HG03469 (cell line): ENCODE measurements at regions not wholly inside any gene's neighbourhood (a gene's known extent, or its start where the extent isn't known, plus 50 kb on each side); places are given as distances from the start of the nearest gene placed in this dataset.

ENCODE experiments used
- ATAC-seq: cut with Tn5 transposase; IDR thresholded peaks from one replicate; pipeline ENCODE4 v1.9.1; 2021; ENCODE audit warnings: mild to moderate bottlenecking, moderate library complexity, moderate number of reproducible peaks; ENCODE audit not compliant: unreplicated experiment

DNA sequence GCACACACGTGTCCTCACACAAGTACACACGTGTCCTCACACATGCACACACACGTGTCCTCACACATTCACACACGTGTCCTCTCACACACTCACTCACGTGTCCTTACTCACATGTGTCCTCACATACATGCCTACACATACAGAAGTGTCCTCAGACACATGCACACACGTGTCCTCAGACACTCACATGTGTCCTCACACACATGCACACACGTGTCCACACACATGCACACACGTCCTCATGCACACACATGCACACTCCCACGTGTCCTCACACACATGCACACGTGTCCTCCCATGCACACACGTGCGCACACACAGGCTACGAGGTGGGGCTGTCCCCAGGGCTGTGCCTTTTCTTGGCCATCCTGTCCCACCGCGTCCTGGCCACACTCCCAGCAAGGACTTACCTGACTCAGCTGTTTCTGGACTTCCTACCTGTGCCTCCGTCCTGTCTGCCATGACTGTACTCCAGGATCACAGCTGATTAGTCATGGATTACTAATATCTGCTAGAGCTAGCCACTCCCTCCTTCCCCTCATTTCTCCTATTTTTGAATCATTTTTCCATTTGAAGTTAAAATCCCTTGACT lies 990.2 kb downstream of the BRD1 start:
- ATAC-seq: no peak

DNA sequence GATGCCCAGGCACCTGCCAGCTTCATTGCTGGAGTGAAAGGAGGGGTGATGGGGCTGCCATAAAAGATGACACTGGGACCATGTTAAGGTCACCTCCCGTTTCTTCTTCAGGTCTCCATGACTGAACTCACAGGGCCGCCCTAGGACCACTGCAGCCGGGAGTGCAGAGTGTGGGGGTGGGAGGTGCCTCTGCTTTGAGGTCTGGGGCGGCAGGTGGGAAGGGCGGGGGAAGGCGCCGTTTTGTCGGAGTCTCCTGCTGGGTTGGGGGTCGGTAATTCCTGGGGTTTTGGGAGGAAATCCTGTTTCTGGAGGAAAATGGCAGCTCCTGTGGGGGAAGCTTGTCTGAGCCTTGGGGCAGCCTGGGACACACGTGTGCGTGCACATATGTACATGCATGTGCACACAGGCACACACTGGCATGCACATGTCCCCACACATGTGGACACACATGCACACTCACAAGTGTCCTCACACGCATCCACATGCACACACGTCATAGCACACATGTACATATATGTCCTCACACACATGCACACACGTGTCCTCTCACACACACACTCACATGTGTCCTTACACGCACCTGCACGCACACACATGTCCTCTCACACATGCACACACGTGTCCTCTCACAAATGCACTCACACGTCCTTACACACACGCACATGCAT lies 990.9 kb downstream of the BRD1 start:
- no peak for ATAC-seq

DNA sequence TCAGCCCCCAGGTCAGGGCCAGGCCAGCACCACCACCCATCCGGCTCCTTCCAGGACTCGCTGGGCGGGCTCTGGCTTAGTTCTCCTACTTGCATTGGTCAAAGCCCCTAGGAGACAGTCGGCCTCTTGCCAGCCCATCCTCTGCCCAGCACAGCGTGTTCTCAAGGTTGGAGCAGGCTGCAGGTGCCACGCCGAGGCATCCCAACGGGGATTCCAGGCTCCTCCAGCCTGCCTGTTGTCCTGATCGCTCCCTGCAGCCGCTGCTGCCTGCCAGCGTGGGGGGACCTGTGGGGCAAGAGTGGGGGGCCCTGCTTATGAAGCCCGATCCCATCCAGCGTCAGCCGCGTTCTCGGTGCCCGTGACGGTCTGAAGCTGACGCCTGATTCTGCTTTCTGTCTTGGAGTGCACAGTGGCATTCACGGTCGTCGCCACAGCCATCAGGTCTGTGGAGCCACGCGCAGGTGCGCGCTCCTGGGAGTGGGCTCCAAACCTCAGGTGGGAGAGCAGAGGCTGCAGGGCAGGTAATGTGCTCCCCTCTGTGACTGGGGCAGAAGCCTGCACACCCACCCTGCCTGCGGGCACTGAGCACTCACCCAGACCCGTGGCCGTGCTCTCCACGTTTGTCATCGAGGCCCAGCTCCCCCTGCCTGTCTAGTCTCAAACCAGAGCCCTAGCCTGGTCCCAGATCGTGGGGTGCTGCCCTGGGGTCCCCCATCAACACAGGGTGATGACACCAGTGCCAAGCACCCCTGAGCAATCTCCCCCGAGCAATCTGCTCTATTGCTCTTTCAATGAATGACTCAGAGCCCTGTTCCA lies 991.6 kb downstream of the BRD1 start:
- ATAC-seq: no peak

DNA sequence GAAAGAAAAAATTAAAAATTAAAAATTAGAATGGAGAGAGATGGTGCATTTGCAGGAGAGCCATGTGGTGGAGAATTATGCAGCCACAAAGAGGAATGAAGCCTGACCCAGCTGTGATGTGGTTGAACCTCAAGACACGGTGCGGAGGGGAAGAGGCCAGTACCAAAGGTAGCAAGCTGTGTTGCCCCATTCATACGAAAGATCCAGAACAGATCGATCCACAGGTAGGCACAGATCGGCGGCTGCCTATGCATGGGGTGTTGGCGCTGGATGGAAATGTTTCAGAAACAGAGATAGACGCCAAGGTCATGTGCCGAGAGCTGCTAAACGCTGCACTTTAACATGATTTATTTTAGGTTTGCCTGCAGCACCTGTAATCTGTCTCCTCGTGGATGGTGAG lies 992.3 kb downstream of the BRD1 start:
- ATAC-seq: no peak

DNA sequence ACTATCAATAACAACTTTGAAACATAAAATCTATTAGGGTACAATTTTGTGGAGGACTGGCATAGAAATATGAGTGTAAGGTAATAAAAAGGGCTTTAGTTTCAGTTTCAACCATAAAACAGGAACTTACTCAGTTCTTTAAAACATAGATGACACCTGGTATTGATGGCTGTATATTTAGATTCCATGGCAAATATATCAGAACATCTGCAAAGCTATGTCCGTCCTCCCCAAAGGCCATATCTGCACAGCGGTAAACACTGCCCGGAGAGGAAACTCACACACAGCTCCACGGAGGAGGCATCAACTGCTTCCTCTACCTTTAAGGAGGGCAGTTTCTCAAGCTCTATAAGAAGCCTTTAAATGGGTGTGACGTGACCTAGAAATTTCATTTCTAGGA lies 993.3 kb downstream of the BRD1 start:
- no peak for ATAC-seq

DNA sequence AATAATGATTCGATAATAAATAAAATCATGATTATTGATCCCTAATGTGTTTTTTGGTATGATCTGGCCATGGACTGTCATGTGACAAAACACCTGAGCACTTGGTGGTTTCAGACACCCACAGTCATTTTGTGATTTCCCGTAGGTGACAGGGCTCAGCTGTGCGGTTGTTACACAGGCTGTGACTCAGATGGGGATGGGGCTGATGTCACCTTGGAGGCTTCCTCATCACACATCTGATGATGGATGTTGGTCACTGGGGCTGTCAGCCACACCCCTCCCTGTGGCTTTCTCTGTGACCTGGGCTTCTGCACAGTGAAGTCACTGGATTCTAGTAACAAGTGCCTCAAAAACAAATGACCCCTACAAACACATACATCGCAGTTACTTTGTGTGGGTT lies 995.1 kb downstream of the BRD1 start:
- ATAC-seq: no peak

DNA sequence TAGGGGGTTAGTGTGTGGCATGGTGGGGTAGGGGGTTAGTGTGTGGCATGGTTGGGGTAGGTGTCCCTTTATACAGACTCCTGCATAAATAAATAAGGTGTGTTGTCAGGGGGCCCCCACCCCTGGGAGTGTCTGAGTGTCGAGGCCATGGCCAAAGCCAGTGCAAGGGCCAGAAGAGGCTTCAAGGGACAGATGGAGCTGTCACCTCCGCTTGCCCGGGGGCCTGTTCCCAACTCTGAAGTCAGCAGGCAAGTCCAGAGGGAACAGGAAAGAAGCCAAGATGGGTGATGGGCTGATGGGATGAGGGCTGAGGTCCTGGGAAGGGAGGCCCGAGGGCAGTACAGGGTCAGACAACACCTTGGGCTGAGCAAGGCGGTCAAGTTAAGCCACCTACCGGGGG lies 997.8 kb downstream of the BRD1 start:
- ATAC-seq: no peak

DNA sequence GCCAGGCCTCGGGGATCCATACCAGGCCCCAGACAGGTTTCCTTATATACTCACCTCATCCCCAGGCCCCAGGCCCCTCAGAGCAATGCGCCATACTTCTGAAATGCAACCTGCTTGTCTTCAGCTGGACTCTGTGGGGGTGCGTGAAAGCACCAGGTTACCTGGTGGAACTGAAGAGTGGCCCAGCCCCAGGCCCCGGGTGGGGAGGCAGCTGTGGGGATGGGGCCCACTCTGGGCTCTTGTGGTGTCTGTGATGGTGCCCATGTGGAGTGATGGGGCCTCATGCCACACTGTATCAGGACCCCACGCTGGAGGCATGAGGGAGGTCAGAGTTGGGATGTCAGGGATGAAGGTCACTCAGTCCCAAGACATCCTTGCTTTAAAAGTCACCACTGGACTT lies 999.0 kb downstream of the BRD1 start:
- ATAC-seq: no peak

DNA sequence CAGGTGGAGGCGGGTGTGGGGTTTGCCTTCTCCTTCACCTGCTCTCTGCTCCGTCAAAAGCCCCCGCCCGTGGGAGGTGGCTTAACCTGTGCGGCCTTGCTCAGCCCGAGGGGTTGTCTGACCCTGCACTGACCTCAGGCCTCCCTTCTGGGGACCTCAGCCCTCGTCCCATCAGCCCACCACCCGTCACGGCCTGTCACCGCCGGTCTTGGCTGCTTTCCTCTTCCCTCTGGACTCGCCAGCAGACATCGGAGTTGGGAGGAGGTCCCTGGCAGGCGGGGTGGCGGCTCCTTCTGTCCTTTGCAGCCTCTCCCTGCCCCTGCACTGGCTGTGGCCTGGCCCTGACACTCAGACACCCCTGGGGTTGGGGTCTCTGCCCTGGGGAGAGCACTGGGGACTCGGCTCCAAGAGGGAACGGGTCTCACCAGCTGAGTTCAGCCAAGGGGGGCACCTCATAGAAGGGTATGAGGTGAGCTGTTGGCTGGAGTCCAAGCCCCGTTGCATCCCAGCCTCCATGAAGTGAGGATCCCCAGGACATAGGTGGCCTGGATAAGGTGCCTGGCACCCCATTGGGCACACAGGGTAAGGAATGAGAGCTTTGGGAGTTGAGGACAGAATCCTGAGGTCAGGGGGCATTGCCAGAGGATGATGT lies 999.6 kb downstream of the BRD1 start:
- no peak for ATAC-seq

DNA sequence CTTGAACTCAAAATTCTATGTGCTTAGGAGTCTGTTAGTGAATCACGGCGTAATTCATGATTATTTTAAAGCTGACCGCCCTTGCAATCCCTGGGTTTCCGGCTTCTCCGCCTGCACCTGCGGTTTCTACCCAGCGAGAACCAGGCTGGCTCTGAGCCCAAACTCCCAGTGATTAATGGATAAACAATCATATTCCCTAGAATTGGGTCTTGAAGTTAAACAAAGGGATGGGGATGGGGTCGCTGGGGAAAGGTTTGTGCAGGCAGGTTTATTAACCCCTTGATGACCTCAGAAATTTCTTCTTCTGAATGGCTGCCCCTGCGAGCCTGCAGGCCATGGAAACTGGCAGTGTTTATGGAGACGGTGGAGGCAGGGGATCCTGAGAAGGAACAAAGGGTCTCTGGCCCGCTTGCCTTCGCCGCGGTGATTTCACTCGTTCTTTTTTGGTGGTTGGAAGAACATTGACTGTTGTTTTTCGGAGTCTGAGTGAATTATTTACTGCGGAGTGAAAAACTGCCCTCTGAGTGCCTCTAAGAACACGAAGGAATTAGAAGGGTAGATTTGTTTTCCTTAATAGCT lies 1000.3 kb downstream of the BRD1 start:
- ATAC-seq: no peak

DNA sequence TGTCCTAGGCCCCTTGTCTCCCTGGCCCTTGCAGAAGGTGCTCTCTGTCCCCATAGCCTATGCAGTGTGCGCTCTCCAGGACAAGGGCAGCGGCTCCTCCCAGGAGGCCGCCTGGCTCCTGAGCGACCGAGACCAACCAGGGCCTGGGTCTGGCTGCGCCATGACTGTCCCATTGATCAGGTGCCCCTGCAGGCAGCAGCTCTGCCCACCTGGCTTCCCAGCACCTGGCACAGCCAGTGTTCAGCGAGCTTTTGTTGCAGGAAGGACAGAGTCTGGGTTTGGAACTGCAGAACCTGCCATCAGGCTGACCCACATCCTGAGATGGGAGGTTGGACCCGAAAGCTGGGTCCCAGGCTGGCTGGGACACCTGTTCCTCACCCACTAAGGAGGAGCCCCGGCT lies 1001.1 kb downstream of the BRD1 start:
- ATAC-seq: no peak

DNA sequence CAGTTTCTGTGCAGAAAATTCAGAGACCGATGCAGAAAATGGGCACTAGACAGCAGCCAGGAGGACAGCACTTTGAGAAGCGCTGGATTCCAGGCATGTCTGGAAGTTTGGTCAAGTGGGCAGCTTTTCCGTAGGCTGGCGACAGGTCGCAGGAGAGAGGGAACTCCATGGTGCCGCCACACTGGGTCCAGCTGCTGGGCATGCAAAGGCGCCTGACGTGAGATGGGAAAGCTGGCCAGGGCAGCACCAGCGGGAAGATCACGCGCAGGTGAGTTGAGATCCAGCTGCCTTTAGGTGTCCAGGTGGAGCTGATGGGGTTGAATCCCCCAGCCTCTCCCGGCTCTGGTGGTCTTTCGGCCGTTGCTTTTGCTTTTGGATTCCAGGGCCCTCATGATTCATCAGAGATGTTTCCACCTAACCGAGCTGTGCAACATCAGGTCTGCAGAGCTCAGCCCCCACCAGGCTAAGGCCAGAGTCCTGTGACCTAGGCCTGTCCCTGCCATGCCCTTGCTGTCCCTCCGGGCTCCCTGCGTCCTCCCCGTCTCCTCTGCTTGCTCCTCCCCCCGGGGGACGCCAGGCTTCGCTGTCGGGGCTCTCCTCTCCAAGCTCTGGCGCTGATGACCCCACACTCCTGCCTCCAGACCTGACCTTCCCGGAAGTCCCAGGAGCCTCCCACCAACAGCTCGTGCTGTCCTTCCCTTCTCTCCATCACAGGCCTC lies 1001.7 kb downstream of the BRD1 start:
- ATAC-seq: no peak

DNA sequence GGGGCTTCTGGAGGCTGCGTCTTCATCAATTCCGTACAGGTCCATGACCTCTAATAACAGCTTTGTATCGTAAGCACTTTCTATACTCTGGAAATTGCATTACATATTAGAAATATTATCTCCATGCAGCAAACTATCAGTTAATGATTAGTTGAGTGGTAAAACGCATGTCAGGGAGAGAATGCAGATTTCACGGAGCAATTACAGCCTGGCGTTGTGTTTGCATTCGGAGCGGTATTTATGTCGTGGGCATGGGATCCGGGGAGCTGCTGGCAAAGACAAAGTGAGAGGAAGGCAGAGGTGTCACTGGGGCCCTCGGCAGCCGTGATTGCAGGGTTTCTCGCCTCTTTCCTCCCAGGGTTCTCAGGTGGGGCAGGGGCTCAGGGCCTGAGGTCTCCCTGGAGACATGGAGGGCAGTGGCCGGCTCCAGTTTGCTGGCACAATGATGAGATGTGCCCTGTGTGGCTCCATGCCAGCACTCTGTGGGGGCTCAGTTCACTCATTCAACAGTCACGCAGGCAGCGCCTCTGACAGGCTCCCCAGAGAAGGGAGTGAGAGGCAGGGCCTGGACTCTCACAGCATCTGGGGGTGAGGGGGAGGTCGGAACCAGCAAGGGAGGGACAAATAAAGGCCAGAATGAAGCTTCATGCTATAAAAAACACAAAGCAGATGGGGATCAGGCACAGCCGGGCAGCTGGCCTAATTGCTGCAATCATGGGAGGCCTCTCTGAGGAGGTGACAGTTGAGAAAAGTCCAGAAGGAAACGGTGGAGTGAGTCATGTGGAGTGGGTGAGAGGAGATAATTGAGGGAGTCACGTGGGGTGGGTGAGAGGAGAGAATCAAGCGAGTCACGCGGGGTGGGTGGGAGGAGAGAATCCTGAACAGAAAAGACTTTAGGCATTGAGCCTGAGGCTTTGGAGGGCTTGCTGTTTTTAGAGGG lies 1002.7 kb downstream of the BRD1 start:
- ATAC-seq: no peak

DNA sequence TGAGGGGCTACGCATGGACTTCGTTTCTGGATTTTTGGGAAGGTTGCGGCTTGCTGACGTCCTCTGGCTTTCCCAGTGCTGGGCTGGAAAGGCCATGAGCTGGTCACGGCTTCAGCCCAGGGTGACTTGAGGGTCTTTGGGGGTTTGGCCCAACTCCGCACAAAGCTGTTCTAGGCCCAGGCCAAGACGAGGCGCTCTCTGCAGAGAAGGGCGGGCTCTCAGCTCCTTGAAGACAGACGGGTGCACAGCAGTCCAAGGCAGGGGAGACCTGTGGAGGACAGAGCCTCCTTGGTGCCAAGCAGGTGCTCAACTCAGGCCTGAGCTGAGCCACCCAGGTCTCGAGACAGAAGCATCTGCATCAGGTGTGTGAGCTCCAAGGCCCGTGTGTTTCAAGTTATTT lies 1003.7 kb downstream of the BRD1 start:
- no peak for ATAC-seq

DNA sequence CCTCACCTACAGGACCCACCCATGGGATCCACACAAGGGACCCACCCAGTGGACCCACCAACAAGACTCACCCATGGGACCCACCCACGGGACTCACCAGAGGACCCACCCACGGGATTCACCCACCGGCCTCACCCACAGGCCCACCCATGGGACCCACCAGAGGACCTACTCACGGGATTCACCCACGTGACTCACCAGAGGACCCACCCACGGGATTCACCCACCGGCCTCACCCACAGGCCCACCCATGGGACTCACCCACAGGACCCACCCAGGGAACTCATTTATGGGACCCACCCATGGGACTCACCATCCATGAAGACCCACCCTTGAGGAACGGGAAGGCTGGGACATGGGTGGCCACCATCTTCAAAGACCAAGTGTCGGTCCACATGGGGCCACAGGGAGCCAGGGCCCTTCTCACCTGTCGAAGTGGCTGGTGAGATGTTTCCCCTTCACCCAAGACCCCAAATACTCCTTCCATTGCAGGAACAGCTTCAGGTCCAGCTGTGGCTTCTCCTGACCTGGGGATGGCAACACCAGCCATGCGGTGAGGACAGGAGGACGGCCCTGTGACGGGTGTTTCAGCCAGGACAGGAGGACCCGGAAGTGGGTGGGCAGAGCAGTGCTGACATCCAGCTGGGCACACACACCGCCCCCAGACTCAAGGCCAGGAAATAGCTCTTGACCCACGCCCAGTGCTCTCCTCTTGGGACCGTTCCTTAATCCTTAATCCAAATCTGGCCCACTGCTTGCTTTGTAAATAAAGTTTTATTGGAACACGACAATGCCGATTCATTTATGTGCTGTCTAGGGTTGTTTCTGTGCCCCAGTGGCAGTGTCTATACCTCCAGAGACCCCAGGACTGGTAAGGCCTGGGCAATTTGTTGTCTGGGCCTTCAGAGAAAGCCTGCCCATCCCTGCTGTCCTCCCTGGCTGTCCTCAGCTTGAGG lies 1005.1 kb downstream of the BRD1 start:
- ATAC-seq: no peak

DNA sequence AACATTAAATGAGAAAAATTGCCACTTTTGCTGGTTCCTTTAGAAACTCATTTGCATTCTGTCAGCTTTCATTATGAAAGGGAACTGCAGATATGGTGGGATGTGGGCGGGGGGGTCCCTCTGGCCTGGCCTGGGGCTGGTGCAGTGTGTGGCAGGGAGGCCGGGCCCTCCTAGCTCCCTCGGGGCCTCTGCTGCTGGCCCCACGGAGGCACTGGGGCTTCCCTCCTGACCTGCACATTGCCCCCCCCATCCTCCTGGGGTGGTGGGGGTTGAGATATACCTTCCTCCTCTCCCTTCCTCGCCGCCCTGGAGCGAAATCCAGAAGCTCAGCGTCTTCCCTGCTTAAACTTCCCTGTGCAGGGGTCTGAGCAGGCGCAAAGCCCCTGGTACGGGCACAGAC lies 1005.9 kb downstream of the BRD1 start:
- no peak for ATAC-seq

DNA sequence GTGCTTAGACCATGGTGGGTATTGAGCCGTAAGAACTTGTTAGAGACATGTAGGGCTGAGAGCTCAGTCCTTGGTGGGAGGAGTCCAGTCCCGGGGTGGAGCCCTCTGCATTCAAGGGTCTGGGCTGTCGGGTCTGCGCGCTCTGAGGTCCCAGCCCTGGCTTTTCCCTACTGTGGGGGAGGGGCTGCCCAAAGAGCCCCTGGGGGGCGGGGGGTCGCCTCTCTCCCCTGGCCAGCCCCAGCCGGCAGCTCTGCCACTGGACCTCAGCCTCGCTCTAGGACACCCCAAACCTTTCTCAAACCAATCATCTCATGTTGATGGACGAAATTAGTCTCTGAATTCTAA lies 1006.4 kb downstream of the BRD1 start:
- no peak for ATAC-seq

DNA sequence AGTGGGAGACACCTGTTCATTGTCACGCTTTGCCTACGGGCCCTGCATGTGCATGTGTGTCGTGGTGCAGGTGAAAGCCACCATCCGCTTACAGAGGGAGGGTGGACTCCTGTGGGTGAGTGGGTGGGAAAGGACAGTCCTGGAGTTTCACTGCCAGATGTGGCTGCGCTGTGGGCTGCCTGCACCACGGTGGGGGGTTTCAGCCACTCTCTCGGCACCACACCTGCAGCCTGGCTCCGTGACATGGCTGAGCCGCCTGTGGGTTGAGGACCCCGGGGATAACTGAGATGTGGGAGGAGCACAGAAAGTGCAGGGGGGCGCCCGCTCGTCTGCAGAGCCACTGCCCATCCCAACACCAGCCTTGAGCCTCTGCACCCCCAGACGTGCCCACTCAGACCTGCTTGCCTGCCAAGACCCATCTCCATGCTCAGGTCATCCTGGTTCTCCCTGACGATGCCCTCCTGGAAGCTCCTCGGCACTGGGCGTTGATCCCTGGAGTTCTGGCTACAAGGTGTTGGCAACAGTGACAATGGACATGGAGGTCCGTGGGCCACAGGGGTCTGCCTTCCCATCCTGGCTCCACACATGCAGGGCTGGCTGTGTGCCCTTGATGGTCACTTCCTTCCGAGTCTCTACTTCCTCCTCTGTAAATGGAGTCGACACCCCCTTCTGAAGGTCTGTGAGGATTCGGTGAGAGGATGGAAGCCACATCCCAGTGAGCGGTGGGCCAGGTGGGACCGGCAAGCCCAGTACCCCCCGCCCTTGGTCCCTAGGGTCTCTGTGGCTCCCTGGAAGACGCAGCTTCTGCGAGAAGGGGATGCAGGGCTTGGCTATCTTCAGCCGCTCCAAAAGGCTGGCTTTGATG lies 1007.0 kb downstream of the BRD1 start:
- ATAC-seq: no peak
